ENCODE measurements at regions not wholly inside any gene's neighbourhood (a gene's known extent, or its start where the extent isn't known, plus 50 kb on each side); places are given as distances from the start of the nearest gene placed in this dataset.

DNA sequence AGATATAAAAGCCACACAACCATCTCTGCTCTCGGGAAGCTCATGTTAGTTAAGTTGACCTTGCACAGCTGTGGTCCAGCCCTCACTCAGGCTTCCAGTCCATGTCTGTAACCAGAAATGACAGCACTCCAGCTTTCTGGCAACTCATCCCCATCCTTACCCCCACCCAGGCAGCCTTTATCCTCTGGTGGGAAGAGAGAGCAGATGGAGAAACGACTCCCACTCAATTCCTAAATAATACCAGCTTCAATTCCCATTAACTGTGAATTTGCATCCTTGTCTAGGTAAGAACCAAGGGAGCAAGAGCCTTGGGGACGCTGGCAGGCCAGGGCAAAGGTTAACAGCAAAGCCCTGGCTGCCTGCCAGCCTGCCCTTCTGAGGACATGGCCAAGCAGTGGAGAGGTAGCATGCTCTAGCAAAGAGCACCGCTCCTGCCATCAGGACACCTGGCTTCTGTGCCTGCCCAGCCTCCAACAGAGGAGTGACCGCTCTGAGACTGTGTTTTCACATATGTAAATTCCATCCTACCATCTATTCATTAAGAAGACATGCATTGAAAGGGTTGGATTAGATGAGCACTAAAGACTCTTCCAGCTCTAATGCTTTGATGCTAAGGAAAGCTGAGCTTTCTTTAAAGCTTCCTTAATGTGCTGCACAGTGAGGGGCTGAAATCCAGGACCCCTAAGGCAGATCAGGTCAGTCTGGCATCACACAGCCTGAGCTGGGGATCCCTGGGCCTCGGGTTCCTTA is 236.1 kb downstream of the GRIN2B start:
- DNase-seq (ENCODE audit: low spot score) = no peak
- WGBS = 56% methylated on average over 6 of the region's 6 CpGs
- H3K27me3 ChIP-seq (ENCODE audit: control insufficient read depth in 4 of 4, insufficient read depth in 4 of 4, low read length in 3 of 4) = peaks cover 0 to 4% (median 0%) of the 10 kb centered on the region in 4 donors
- no peak overlapping the region for H3K4me3 ChIP-seq (ENCODE audit: low read depth in 1 of 3, low read length in 3 of 3)
- no peak overlapping the region for H3K27ac ChIP-seq (ENCODE audit: low read depth in 1 of 2, low read length in 2 of 2)
- H3K4me1 ChIP-seq (ENCODE audit: control insufficient read depth in 4 of 4, insufficient read depth in 4 of 4, low read length in 3 of 4) = no peaks in the 10 kb centered on the region
- TF ChIP-seq NR2F2 (IDR thresholded peaks at IDR 0.05) (no peak), SP1 (IDR thresholded peaks at IDR 0.05) (no peak), RXRA (IDR thresholded peaks at IDR 0.05) (peak; percentile 32 to 48), HNF4G (IDR thresholded peaks at IDR 0.05) (no peak), GABPA (IDR thresholded peaks at IDR 0.05 in 1 of 2, conservative IDR thresholded peaks at IDR 0.05 in 1 of 2) (no peak), EGR1 (IDR thresholded peaks at IDR 0.05; ENCODE audit: low read depth in 2 of 2) (no peak), YY1 (IDR thresholded peaks at IDR 0.05) (no peak), FOXA1 (IDR thresholded peaks at IDR 0.05) (no peak), HNF4A (conservative IDR thresholded peaks at IDR 0.05) (peak in 1 of 2 donors; percentile 19), TAF1 (conservative IDR thresholded peaks at IDR 0.05) (no peak)
- TF ChIP-seq, protein P1, sequence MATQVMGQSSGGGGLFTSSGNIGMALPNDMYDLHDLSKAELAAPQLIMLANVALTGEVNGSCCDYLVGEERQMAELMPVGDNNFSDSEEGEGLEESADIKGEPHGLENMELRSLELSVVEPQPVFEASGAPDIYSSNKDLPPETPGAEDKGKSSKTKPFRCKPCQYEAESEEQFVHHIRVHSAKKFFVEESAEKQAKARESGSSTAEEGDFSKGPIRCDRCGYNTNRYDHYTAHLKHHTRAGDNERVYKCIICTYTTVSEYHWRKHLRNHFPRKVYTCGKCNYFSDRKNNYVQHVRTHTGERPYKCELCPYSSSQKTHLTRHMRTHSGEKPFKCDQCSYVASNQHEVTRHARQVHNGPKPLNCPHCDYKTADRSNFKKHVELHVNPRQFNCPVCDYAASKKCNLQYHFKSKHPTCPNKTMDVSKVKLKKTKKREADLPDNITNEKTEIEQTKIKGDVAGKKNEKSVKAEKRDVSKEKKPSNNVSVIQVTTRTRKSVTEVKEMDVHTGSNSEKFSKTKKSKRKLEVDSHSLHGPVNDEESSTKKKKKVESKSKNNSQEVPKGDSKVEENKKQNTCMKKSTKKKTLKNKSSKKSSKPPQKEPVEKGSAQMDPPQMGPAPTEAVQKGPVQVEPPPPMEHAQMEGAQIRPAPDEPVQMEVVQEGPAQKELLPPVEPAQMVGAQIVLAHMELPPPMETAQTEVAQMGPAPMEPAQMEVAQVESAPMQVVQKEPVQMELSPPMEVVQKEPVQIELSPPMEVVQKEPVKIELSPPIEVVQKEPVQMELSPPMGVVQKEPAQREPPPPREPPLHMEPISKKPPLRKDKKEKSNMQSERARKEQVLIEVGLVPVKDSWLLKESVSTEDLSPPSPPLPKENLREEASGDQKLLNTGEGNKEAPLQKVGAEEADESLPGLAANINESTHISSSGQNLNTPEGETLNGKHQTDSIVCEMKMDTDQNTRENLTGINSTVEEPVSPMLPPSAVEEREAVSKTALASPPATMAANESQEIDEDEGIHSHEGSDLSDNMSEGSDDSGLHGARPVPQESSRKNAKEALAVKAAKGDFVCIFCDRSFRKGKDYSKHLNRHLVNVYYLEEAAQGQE (IDR thresholded peaks at IDR 0.05) = no peak
- TF ChIP-seq, protein P2, sequence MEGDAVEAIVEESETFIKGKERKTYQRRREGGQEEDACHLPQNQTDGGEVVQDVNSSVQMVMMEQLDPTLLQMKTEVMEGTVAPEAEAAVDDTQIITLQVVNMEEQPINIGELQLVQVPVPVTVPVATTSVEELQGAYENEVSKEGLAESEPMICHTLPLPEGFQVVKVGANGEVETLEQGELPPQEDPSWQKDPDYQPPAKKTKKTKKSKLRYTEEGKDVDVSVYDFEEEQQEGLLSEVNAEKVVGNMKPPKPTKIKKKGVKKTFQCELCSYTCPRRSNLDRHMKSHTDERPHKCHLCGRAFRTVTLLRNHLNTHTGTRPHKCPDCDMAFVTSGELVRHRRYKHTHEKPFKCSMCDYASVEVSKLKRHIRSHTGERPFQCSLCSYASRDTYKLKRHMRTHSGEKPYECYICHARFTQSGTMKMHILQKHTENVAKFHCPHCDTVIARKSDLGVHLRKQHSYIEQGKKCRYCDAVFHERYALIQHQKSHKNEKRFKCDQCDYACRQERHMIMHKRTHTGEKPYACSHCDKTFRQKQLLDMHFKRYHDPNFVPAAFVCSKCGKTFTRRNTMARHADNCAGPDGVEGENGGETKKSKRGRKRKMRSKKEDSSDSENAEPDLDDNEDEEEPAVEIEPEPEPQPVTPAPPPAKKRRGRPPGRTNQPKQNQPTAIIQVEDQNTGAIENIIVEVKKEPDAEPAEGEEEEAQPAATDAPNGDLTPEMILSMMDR (IDR thresholded peaks at IDR 0.05; ENCODE audit: low read depth, low read length, missing input control) = no peak
- TF ChIP-seq, protein P3, sequence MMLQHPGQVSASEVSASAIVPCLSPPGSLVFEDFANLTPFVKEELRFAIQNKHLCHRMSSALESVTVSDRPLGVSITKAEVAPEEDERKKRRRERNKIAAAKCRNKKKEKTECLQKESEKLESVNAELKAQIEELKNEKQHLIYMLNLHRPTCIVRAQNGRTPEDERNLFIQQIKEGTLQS (IDR thresholded peaks at IDR 0.05) = no peak
- H3K9me3 ChIP-seq (ENCODE audit: control insufficient read depth in 4 of 4, low read length in 3 of 4) = no peaks in the 10 kb centered on the region
- no peak overlapping the region for H3K9ac ChIP-seq (ENCODE audit: low read depth in 1 of 2, low read length in 2 of 2)
- no peaks in the 10 kb centered on the region for H3K36me3 ChIP-seq (ENCODE audit: control insufficient read depth in 4 of 4, insufficient read depth in 3 of 4, low read depth in 1 of 4, low read length in 3 of 4)

DNA sequence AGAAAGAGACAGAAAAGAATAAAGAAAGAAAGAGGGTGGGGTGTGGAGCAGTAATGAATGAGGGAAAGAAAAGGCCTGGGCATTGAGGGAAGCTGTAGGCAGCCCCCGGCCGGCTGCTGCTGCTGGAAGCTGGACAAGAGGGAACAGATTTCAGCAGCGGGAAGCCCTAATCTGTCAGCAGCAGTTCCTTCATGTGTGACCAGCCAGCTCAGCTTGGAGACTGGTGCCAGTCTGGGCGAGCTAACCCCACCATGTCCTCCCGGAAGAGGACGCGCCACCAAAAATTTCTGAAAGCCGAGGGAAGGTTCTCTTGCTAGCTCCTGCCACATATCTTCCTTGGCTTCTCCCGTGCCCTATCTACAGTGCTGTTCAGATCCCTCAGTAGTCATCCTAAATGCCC is 236.8 kb downstream of the GRIN2B start:
- WGBS = 88% methylated on average over 9 of the region's 9 CpGs
- TF ChIP-seq NR2F2 (IDR thresholded peaks at IDR 0.05) (no peak), HNF4A (conservative IDR thresholded peaks at IDR 0.05) (no peak)
- no peak for DNase-seq (ENCODE audit: low spot score)

More for the DNA sequence above, 236.8 kb downstream of the GRIN2B start:
- H3K9me3 ChIP-seq (ENCODE audit: control insufficient read depth in 4 of 4, low read length in 3 of 4) = no peaks in the 10 kb centered on the region
- H3K4me1 ChIP-seq (ENCODE audit: control insufficient read depth in 4 of 4, insufficient read depth in 4 of 4, low read length in 3 of 4) = no peaks in the 10 kb centered on the region
- no peak overlapping the region for H3K9ac ChIP-seq (ENCODE audit: low read depth in 1 of 2, low read length in 2 of 2)
- H3K4me3 ChIP-seq (ENCODE audit: low read depth in 1 of 3, low read length in 3 of 3) = no peak overlapping the region
- peaks cover 0 to 4% (median 0%) of the 10 kb centered on the region in 4 donors for H3K27me3 ChIP-seq (ENCODE audit: control insufficient read depth in 4 of 4, insufficient read depth in 4 of 4, low read length in 3 of 4)
- H3K36me3 ChIP-seq (ENCODE audit: control insufficient read depth in 4 of 4, insufficient read depth in 3 of 4, low read depth in 1 of 4, low read length in 3 of 4) = no peaks in the 10 kb centered on the region
- no peak overlapping the region for H3K27ac ChIP-seq (ENCODE audit: low read depth in 1 of 2, low read length in 2 of 2)

Measured in liver (tissue), 8 donors.